Endothelial cell of umbilical vein (primary cell): ENCODE measurements at regions not wholly inside any gene's neighbourhood (a gene's known extent, or its start where the extent isn't known, plus 50 kb on each side); places are given as distances from the start of the nearest gene placed in this dataset.

ENCODE experiments used
- BruUV-seq: library from RNA; stranded (reverse); fragments of 400-500 nt; replicated peaks from 2 replicates; lab custom pipeline; 2021; lab: Mats Ljungman, UMichigan
- CTCF ChIA-PET: fragments of 300-600, 350-600 bp; sonication (Branson Sonifier 250); formaldehyde crosslinking; loops from one replicate; lab custom pipeline; 2021; ENCODE audit warnings: antibody characterized with exemption, inconsistent platforms; lab: Charles Lee
- POLR2A ChIA-PET: fragments of 300-600, 350-600 bp; sonication (Branson Sonifier 250); formaldehyde crosslinking; loops from one replicate; lab custom pipeline; 2021; ENCODE audit warnings: antibody characterized with exemption, inconsistent platforms; lab: Charles Lee
- DNase-seq: peaks from one replicate; pipeline ENCODE4 v3.0.0-alpha.2; 2011; ENCODE audit warnings: low read depth, low spot score
- FAIRE-seq: peaks from 2 replicates; lab custom pipeline; 2011; peaks lifted over from hg19 to GRCh38; lab: Jason Lieb, UNC
- H2AFZ ChIP-seq: 2 replicates; pipeline ENCODE4 v1.6.0; 2012; ENCODE audit warnings: low read depth, low read length, control low read depth, inconsistent platforms
- H3K27ac ChIP-seq: 2 replicates; pipeline ENCODE4 v1.5.1; 2011; ENCODE audit warnings: low read depth, mild to moderate bottlenecking, control low read depth, low read length, moderate library complexity; ENCODE audit not compliant: insufficient read depth
- H3K27me3 ChIP-seq, 2 experiments: 2 replicates each; pipeline versions ENCODE4 v1.6.0 to v1.6.1; 2011; ENCODE audit warnings: low read length in 2 of 2, mixed read lengths in 1 of 2; ENCODE audit not compliant: control insufficient read depth in 2 of 2, insufficient read depth in 2 of 2
- H3K36me3 ChIP-seq, 2 experiments: 2 replicates in 1 of 2; 3 replicates in 1 of 2; pipeline ENCODE4 v1.5.1; 2011; ENCODE audit warnings: low read length in 2 of 2, mild to moderate bottlenecking in 1 of 2, moderate library complexity in 1 of 2; ENCODE audit not compliant: control insufficient read depth in 2 of 2, insufficient read depth in 2 of 2; ENCODE audit errors: extremely low read depth in 1 of 2
- H3K4me1 ChIP-seq: 3 replicates; pipeline ENCODE4 v1.5.1; 2011; ENCODE audit warnings: mild to moderate bottlenecking, low read length; ENCODE audit not compliant: control insufficient read depth, insufficient read depth; ENCODE audit errors: extremely low read depth
- H3K4me2 ChIP-seq: 2 replicates; pipeline ENCODE4 v1.6.1; 2011; ENCODE audit warnings: low read length, control low read depth, mixed read lengths; ENCODE audit not compliant: insufficient read depth
- H3K4me3 ChIP-seq, 3 experiments: fragments of 200-600 bp in 1 of 3; sonication (generic), shearing (Covaris generic) in 1 of 3; replicated peaks in 1 of 3; 2 replicates each; pipeline ENCODE4 v1.5.1; 2011 to 2016; ENCODE audit warnings: control low read depth in 3 of 3, low read length in 3 of 3, mild to moderate bottlenecking in 2 of 3, inconsistent platforms in 1 of 3, low read depth in 1 of 3, moderate library complexity in 1 of 3; ENCODE audit not compliant: insufficient read depth in 1 of 3
- H3K79me2 ChIP-seq: 2 replicates; pipeline ENCODE4 v1.6.0; 2012; ENCODE audit warnings: low read length, inconsistent platforms; ENCODE audit not compliant: control insufficient read depth, insufficient read depth
- H3K9ac ChIP-seq: replicated peaks from 2 replicates; pipeline ENCODE3; 2011; ENCODE audit warnings: low read length, control low read depth; ENCODE audit not compliant: insufficient read depth; ENCODE audit errors: extremely low read depth
- H3K9me1 ChIP-seq: replicated peaks from 3 replicates; pipeline ENCODE4 v1.6.0; 2011; ENCODE audit warnings: mild to moderate bottlenecking, low read length; ENCODE audit not compliant: control insufficient read depth, insufficient read depth; ENCODE audit errors: extremely low read depth
- H3K9me3 ChIP-seq: replicated peaks from 2 replicates; pipeline ENCODE4 v1.5.1; 2012; ENCODE audit warnings: low read length, inconsistent platforms; ENCODE audit not compliant: control insufficient read depth, insufficient read depth
- H4K20me1 ChIP-seq: replicated peaks from 2 replicates; pipeline ENCODE3; 2011; ENCODE audit warnings: mild to moderate bottlenecking, low read length; ENCODE audit not compliant: control insufficient read depth, insufficient read depth; ENCODE audit errors: extremely low read depth
- EZH2 ChIP-seq: IDR thresholded peaks from 2 replicates; pipeline ENCODE4 v1.6.1; 2012; ENCODE audit warnings: borderline replicate concordance, low read depth, mild to moderate bottlenecking, moderate library complexity, low read length, inconsistent platforms; ENCODE audit not compliant: severe bottlenecking
- FOS ChIP-seq: IDR thresholded peaks from 2 replicates; pipeline ENCODE4 v1.6.1; 2011; ENCODE audit warnings: mild to moderate bottlenecking, low read length, moderate library complexity, borderline replicate concordance; ENCODE audit not compliant: insufficient read depth
- GATA2 ChIP-seq: IDR thresholded peaks from 2 replicates; pipeline ENCODE4 v1.7.0; 2011; ENCODE audit warnings: low read depth, mild to moderate bottlenecking, moderate library complexity, mixed read lengths, low read length; ENCODE audit not compliant: insufficient read length, insufficient read depth
- JUN ChIP-seq: IDR thresholded peaks from 2 replicates; pipeline ENCODE4 v1.6.1; 2011; ENCODE audit warnings: borderline replicate concordance, low read depth; ENCODE audit not compliant: insufficient read length, insufficient read depth
- MAX ChIP-seq: IDR thresholded peaks from 2 replicates; pipeline ENCODE4 v1.6.1; 2011; ENCODE audit not compliant: insufficient read depth, insufficient read length
- MYC ChIP-seq: IDR thresholded peaks from one replicate; pipeline ENCODE4 v1.6.1; 2011; ENCODE audit warnings: mild to moderate bottlenecking, low read depth, low read length
- POLR2A ChIP-seq: IDR thresholded peaks from 2 replicates; pipeline ENCODE4 v1.6.1; 2012; ENCODE audit warnings: low read depth, mild to moderate bottlenecking, control low read depth, low read length
- POLR2AphosphoS5 ChIP-seq: IDR thresholded peaks from 2 replicates; pipeline ENCODE4 v1.6.1; 2012; ENCODE audit warnings: low read depth, mild to moderate bottlenecking, control low read depth, low read length, moderate library complexity; ENCODE audit not compliant: insufficient read depth
- dilution Hi-C: fragments of 300-500 bp; cut with MboI; formaldehyde crosslinking; loops from one replicate; pipeline ENCODE4 v1.15.0; 2019; ENCODE audit warnings: low sequenced_read_pairs; ENCODE audit not compliant: extremely low pct_ligation_motif_present
- intact Hi-C: fragments of 100-400 bp; cut with micrococcal nuclease; formaldehyde crosslinking; loops from one replicate; pipeline ENCODE4 v1.10.0; 2022
- TF ChIP-seq, protein P1 (sequence below), 2 donors: IDR thresholded peaks; 1 replicate in 1 of 2; 2 replicates in 1 of 2; pipeline ENCODE4 v1.5.1; 2011; ENCODE audit warnings: low read length in 2 of 2, mild to moderate bottlenecking in 2 of 2, moderate library complexity in 2 of 2, control low read depth in 1 of 2, inconsistent platforms in 1 of 2, low read depth in 1 of 2; ENCODE audit not compliant: insufficient read depth in 1 of 2; ENCODE audit errors: extremely low read depth in 1 of 2

- BruUV-seq = no TSS peak
- Histone ChIP-seq H3K36me3 (no peaks in the 10 kb centered on the region), H3K27ac (no peak overlapping the region), H3K27me3 (no peaks in the 10 kb centered on the region), H3K4me2 (no peak overlapping the region), H3K9ac (no peak overlapping the region), H3K9me3 (peaks cover 9% of the 10 kb centered on the region), H3K79me2 (no peaks in the 10 kb centered on the region), H3K4me1 (no peaks in the 10 kb centered on the region), H2AFZ (no peak overlapping the region), H4K20me1 (no peaks in the 10 kb centered on the region), H3K9me1 (no peaks in the 10 kb centered on the region), H3K4me3 (no peak overlapping the region)
- CTCF ChIA-PET = no interaction called here
- FAIRE-seq (no peak), DNase-seq (no peak)
- POLR2A ChIA-PET = no interaction called here
- intact Hi-C loops (no loop called here), dilution Hi-C loops (no loop called here)
- no peak for TF ChIP-seq GATA2
- no peak for TF ChIP-seq POLR2AphosphoS5
- TF ChIP-seq, protein P1, sequence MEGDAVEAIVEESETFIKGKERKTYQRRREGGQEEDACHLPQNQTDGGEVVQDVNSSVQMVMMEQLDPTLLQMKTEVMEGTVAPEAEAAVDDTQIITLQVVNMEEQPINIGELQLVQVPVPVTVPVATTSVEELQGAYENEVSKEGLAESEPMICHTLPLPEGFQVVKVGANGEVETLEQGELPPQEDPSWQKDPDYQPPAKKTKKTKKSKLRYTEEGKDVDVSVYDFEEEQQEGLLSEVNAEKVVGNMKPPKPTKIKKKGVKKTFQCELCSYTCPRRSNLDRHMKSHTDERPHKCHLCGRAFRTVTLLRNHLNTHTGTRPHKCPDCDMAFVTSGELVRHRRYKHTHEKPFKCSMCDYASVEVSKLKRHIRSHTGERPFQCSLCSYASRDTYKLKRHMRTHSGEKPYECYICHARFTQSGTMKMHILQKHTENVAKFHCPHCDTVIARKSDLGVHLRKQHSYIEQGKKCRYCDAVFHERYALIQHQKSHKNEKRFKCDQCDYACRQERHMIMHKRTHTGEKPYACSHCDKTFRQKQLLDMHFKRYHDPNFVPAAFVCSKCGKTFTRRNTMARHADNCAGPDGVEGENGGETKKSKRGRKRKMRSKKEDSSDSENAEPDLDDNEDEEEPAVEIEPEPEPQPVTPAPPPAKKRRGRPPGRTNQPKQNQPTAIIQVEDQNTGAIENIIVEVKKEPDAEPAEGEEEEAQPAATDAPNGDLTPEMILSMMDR (IDR thresholded peaks at IDR 0.05; ENCODE audit: extremely low read depth in 1 of 2, insufficient read depth in 1 of 2, low read depth in 1 of 2, low read length in 2 of 2) = no peak
- no peak for TF ChIP-seq JUN
- TF ChIP-seq EZH2 = no peak
- TF ChIP-seq FOS = no peak
- TF ChIP-seq POLR2A = no peak
- no peak for TF ChIP-seq MYC
- TF ChIP-seq MAX = no peak
Measured at GRCh38 chr22:47673557-47673956, 911.1 kb downstream of the TBC1D22A start.
